Body of pancreas (tissue), 4 donors: ENCODE measurements at regions not wholly inside any gene's neighbourhood (a gene's known extent, or its start where the extent isn't known, plus 50 kb on each side); places are given as distances from the start of the nearest gene placed in this dataset.
A peak's percentile ranks its signal among the peaks of the same experiment; 100 is the strongest.

Experiments used
- ATAC-seq: fragments of 150-250 bp; one replicate; pipeline ENCODE4 v1.9.1; 2016
- DNase-seq, 4 donors: peaks; one replicate each; pipeline ENCODE4 v3.0.0-alpha.2; 2019
- H3K27ac ChIP-seq, 4 donors: fragments of 200-600 bp; sonication (generic); 1 replicate in 3 of 4; 2 replicates in 1 of 4; pipeline versions ENCODE4 v1.5.1 to v1.6.1; 2016 to 2019; ENCODE audit warnings: mild to moderate bottlenecking in 1 of 4, mixed read lengths in 1 of 4, moderate library complexity in 1 of 4
- H3K27me3 ChIP-seq, 2 donors: fragments of 200-600 bp; sonication (generic); one replicate each; pipeline ENCODE4 v1.6.0; 2016; ENCODE audit warnings: mild to moderate bottlenecking in 1 of 2
- H3K36me3 ChIP-seq, 2 donors: fragments of 200-600 bp; sonication (generic); replicated peaks in 1 of 2; 2 replicates each; pipeline ENCODE4 v1.5.1; 2016; ENCODE audit warnings: low read depth in 2 of 2; ENCODE audit not compliant: insufficient read depth in 1 of 2
- H3K4me1 ChIP-seq: fragments of 200-600 bp; sonication (generic); one replicate; pipeline ENCODE4 v1.6.0; 2016
- H3K4me3 ChIP-seq, 2 donors: fragments of 200-600 bp; sonication (generic); 1 replicate in 1 of 2; 2 replicates in 1 of 2; pipeline ENCODE4 v1.5.1; 2016 to 2019
- H3K9me3 ChIP-seq, 3 donors: fragments of 200-600 bp; sonication (generic); 1 replicate in 2 of 3; 2 replicates in 1 of 3; pipeline ENCODE4 v1.5.1; 2016
- POLR2A ChIP-seq, 3 donors: fragments of 450-650 bp; IDR thresholded peaks; one replicate each; pipeline ENCODE4 v1.6.1; 2016; ENCODE audit warnings: antibody characterized with exemption in 3 of 3, mild to moderate bottlenecking in 2 of 3
- WGBS, 2 donors: methylation state at CpG; one replicate each; pipeline ENCODE4 v1.1.5; 2017; 5-methylcytosine and 5-hydroxymethylcytosine counted together
- intact Hi-C: fragments of 100-400 bp; cut with DNase I; formaldehyde crosslinking; loops from one replicate; pipeline ENCODE4 v1.15.1; 2023
- TF ChIP-seq, protein P1 (sequence below), 7 experiments: fragments of 450-650 bp in 4 of 7; fragments of 200-600 bp in 3 of 7; sonication (generic) in 3 of 7; IDR thresholded peaks; one replicate each; pipeline ENCODE4 v1.5.1; 2016 to 2019; ENCODE audit warnings: antibody characterized with exemption in 7 of 7

DNA sequence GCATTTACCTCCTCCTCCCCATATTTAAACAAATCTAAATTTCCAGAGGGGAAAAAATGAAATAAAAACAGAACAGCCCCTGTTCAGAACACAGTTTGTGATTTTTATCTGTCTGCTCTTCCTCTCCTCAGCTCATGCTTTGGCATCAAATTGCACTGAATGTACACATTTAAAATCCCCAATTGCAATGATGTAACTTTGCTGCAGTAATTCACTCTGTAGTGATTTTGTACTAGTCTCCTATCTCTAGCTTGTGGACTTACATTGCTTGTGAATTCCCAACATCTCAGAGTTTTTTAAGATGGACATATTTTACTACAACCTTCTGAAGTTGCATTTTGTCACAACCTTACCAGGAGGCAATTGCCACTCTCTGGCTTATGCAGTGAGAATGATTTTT, 81.6 kb upstream of the ROBO2 start:
- intact Hi-C loops = no loop called here
- no peak overlapping the region for H3K27ac ChIP-seq
- H3K4me1 ChIP-seq = peaks cover 15% of the 10 kb centered on the region
- no peaks in the 10 kb centered on the region for H3K9me3 ChIP-seq
- H3K27me3 ChIP-seq = no peaks in the 10 kb centered on the region
- no peaks in the 10 kb centered on the region for H3K36me3 ChIP-seq
- TF ChIP-seq, protein P1, sequence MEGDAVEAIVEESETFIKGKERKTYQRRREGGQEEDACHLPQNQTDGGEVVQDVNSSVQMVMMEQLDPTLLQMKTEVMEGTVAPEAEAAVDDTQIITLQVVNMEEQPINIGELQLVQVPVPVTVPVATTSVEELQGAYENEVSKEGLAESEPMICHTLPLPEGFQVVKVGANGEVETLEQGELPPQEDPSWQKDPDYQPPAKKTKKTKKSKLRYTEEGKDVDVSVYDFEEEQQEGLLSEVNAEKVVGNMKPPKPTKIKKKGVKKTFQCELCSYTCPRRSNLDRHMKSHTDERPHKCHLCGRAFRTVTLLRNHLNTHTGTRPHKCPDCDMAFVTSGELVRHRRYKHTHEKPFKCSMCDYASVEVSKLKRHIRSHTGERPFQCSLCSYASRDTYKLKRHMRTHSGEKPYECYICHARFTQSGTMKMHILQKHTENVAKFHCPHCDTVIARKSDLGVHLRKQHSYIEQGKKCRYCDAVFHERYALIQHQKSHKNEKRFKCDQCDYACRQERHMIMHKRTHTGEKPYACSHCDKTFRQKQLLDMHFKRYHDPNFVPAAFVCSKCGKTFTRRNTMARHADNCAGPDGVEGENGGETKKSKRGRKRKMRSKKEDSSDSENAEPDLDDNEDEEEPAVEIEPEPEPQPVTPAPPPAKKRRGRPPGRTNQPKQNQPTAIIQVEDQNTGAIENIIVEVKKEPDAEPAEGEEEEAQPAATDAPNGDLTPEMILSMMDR (IDR thresholded peaks at IDR 0.05) = no peak
- no peak for TF ChIP-seq POLR2A (IDR thresholded peaks at IDR 0.05)
- DNase-seq (no peak), ATAC-seq (no peak)
- no peak overlapping the region for H3K4me3 ChIP-seq

DNA sequence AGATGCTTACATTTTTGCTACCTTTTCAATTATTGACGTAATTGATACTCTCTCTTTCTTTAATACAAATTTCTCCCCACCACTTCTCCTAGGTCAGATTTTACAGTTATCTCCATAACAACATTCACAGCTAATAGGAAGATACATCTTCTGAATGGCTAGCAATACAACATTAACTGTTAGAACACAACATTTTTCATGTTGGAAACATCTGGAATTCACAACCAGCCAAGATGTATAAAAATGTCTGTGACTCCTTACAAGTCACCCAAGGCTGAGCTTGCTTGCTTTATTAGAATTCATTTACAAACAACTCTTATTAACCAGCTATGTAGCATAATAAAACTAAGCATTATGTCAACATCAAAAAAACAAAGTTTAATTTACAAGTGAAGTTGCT, 81.0 kb upstream of the ROBO2 start:
- WGBS, 2 donors = 78 to 92% methylated on average over 1 of the region's 1 CpG
- H3K9me3 ChIP-seq = no peaks in the 10 kb centered on the region
- no peak overlapping the region for H3K4me3 ChIP-seq
- H3K27ac ChIP-seq = no peak overlapping the region
- ATAC-seq = no peak
- H3K27me3 ChIP-seq = no peaks in the 10 kb centered on the region
- intact Hi-C loops = no loop called here
- no peak for DNase-seq
- H3K36me3 ChIP-seq = no peaks in the 10 kb centered on the region
- no peak for TF ChIP-seq POLR2A (IDR thresholded peaks at IDR 0.05)
- TF ChIP-seq, protein P1 (IDR thresholded peaks at IDR 0.05) = no peak
- peaks cover 15% of the 10 kb centered on the region for H3K4me1 ChIP-seq

DNA sequence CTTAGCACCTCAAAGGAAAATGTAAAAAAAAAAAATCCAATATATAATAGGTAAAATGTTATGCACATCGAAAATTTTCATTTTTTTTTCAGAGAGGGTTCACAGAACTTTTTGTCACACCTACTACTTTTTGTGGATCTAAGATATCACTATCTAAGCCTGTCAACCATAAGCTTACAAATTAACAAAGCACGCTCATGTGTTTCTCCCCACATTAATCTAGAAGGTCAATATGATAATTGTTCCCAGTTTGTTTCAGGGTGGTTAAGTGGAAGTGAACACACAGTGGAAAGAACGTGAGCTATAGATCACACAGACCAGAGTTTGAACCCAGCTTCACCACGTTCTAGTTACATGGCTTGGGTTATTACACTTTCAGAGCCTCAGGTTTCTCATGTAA, 78.6 kb upstream of the ROBO2 start:
- Histone ChIP-seq H3K36me3 (no peaks in the 10 kb centered on the region), H3K27ac (no peak overlapping the region), H3K9me3 (no peaks in the 10 kb centered on the region), H3K4me3 (no peak overlapping the region), H3K4me1 (peaks cover 15% of the 10 kb centered on the region), H3K27me3 (no peaks in the 10 kb centered on the region)
- TF ChIP-seq, protein P1 (IDR thresholded peaks at IDR 0.05) = no peak
- TF ChIP-seq POLR2A (IDR thresholded peaks at IDR 0.05) = no peak
- DNase-seq (no peak), ATAC-seq (peak; percentile 27)
- intact Hi-C loops = no loop called here
- 9 to 13% methylated on average over 4 of the region's 4 CpGs for WGBS, 2 donors

DNA sequence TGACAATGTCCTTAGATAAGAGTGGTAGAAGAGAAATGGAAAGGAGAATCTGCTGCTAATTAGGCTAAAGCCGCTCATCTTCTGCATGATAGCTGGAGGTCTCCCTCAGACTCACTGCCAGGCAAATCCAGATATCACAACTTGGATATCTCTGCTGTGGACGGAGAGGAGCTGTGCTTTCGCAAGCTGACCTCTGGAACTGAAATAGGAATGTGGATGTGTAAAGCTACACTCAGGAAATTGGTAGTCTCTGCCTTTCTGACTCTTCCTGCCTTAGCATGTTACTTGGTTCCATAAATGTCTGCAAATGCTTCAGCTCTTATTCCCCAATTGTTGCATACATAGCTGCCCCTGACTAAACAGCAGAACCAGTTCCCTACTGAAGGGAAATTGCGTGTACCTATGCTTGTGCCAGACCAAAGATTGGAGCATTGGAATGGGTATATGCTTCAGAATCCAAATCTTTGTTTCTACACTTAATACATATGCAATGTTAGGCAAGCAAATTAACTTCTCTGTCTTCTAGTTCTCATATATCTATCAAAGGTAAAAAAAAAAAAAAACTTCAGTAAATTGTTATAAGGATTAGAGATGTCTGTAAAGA, 74.7 kb upstream of the ROBO2 start:
- DNase-seq (no peak), ATAC-seq (no peak)
- no peak for TF ChIP-seq POLR2A (IDR thresholded peaks at IDR 0.05)
- TF ChIP-seq, protein P1 (IDR thresholded peaks at IDR 0.05) = no peak
- Histone ChIP-seq H3K27me3 (no peaks in the 10 kb centered on the region), H3K9me3 (no peaks in the 10 kb centered on the region), H3K36me3 (no peaks in the 10 kb centered on the region), H3K4me3 (no peak overlapping the region), H3K27ac (no peak overlapping the region), H3K4me1 (peaks cover 15% of the 10 kb centered on the region)
- intact Hi-C loops = no loop called here
- WGBS, 2 donors = 68 to 69% methylated on average over 4 of the region's 4 CpGs

DNA sequence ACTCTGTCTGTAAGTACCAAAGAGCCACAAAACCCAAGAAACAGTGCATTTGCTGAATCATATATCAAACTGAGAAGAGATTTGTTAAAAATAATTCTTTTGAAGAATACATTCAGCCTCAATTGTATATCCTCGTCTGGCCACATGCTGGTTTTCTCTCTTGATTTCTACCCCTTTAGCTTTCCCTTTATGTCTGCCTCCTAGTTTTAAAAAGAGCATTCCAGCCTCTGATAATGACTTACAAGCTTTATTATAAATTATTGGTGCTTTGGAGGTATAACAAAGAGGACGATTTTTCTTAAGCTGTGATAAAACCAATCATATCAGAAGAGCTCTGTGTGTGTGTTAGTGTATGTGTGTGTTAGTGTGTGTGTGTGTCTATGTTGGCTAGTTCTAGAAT, 70.4 kb upstream of the ROBO2 start:
- intact Hi-C loops = no loop called here
- H3K27ac ChIP-seq = no peak overlapping the region
- DNase-seq (no peak), ATAC-seq (no peak)
- TF ChIP-seq POLR2A (IDR thresholded peaks at IDR 0.05) = no peak
- TF ChIP-seq, protein P1 (IDR thresholded peaks at IDR 0.05) = no peak
- H3K36me3 ChIP-seq = no peaks in the 10 kb centered on the region
- H3K4me3 ChIP-seq = no peak overlapping the region
- no peaks in the 10 kb centered on the region for H3K9me3 ChIP-seq
- H3K4me1 ChIP-seq = no peaks in the 10 kb centered on the region
- WGBS, 2 donors = 61 to 62% methylated on average over 2 of the region's 2 CpGs
- no peaks in the 10 kb centered on the region for H3K27me3 ChIP-seq
